HEK293T (cell line): ENCODE measurements at regions not wholly inside any gene's neighbourhood (a gene's known extent, or its start where the extent isn't known, plus 50 kb on each side); places are given as distances from the start of the nearest gene placed in this dataset.

ENCODE experiments used
- BHLHE40 ChIP-seq: fragments of 450-650 bp; IDR thresholded peaks from 2 replicates; pipeline ENCODE4 v1.6.1; 2016; ENCODE audit warnings: mild to moderate bottlenecking, moderate library complexity, borderline replicate concordance
- FOXM1 ChIP-seq: fragments of 450-650 bp; IDR thresholded peaks from 2 replicates; pipeline ENCODE4 v1.6.1; 2017; ENCODE audit warnings: mild to moderate bottlenecking, borderline replicate concordance

DNA sequence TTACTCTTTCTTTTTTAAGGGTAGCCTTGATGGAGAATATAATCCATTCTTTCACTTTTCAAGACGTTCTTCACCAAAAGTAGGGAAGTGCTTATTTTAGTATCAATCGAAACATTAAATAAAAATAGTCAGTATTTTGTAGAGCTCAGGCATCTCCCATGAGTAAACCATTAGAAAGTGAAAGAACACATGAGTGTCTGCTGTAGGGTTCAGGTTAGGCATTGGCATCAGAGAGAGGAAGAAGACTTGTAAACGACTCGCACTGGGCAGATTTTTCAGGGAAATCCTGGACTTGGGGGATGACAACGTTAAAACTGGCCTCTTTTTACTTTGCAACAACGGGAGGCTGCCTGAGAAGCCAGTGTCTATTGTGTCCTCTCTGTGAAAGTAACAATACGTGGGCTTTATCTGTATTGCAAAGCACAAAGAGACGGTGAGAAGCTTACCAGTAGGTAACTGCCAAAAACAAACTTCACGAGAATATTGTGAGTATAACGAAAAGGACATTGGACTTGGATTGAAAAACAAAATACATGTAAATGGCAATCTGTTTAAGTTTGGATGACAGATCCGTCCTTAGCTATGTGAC lies 451.7 kb downstream of the PYDC2 start:
- no peak for TF ChIP-seq FOXM1
- TF ChIP-seq BHLHE40: no peak
